Loucy (cell line): ENCODE measurements at regions not wholly inside any gene's neighbourhood (a gene's known extent, or its start where the extent isn't known, plus 50 kb on each side); places are given as distances from the start of the nearest gene placed in this dataset.

Experiments
- H2AFZ ChIP-seq: fragments of 200-600 bp; sonication (generic); 2 replicates; pipeline ENCODE4 v1.6.0; 2016; ENCODE audit warnings: antibody characterized with exemption, mild to moderate bottlenecking, low read length, moderate library complexity
- H3F3A ChIP-seq: fragments of 200-600 bp; 2 replicates; pipeline ENCODE4 v1.6.0; 2016; ENCODE audit warnings: antibody characterized with exemption, low read depth, mild to moderate bottlenecking
- H3K27me3 ChIP-seq: fragments of 200-600 bp; sonication (generic); 2 replicates; pipeline ENCODE4 v1.6.1; 2014; ENCODE audit warnings: low read length, mild to moderate bottlenecking; ENCODE audit not compliant: insufficient read depth, poor library complexity, severe bottlenecking
- H3K36me3 ChIP-seq: fragments of 200-600 bp; sonication (generic); 2 replicates; pipeline ENCODE4 v1.6.1; 2016; ENCODE audit warnings: low read length; ENCODE audit not compliant: insufficient read depth
- H3K4me1 ChIP-seq: fragments of 200-600 bp; sonication (generic); 2 replicates; pipeline ENCODE4 v1.5.1; 2014; ENCODE audit warnings: low read length, mild to moderate bottlenecking; ENCODE audit not compliant: insufficient read depth, poor library complexity, severe bottlenecking
- H3K4me2 ChIP-seq: fragments of 200-600 bp; sonication (generic); 2 replicates; pipeline ENCODE4 v1.6.0; 2014; ENCODE audit warnings: antibody characterized with exemption, low read length, low read depth, mild to moderate bottlenecking; ENCODE audit not compliant: poor library complexity, severe bottlenecking
- H3K4me3 ChIP-seq: fragments of 200-600 bp; sonication (generic); 2 replicates; pipeline ENCODE4 v1.5.1; 2014; ENCODE audit warnings: low read length, mild to moderate bottlenecking, mixed read lengths; ENCODE audit not compliant: poor library complexity, severe bottlenecking
- H3K79me2 ChIP-seq: fragments of 200-600 bp; sonication (generic); 2 replicates; pipeline ENCODE4 v1.6.1; 2014; ENCODE audit warnings: low read length; ENCODE audit not compliant: insufficient read depth
- H3K9ac ChIP-seq: fragments of 200-600 bp; sonication (generic); 2 replicates; pipeline ENCODE4 v1.6.0; 2014; ENCODE audit warnings: mild to moderate bottlenecking, low read depth, low read length, moderate library complexity; ENCODE audit not compliant: poor library complexity, severe bottlenecking
- H3K9me2 ChIP-seq: fragments of 200-600 bp; sonication (generic); replicated peaks from 2 replicates; pipeline ENCODE4 v1.6.1; 2016; ENCODE audit warnings: low read depth, low read length, mixed read lengths
- H3K9me3 ChIP-seq: fragments of 200-600 bp; sonication (generic); 2 replicates; pipeline ENCODE4 v1.6.1; 2014; ENCODE audit warnings: mild to moderate bottlenecking, antibody characterized with exemption, low read length, low read depth; ENCODE audit not compliant: insufficient read depth
- H4K20me1 ChIP-seq: fragments of 200-600 bp; sonication (generic); 2 replicates; pipeline ENCODE4 v1.6.0; 2014; ENCODE audit warnings: antibody characterized with exemption, low read length, mild to moderate bottlenecking; ENCODE audit not compliant: insufficient read depth, poor library complexity, severe bottlenecking
- CTCF ChIP-seq: fragments of 200-600 bp; sonication (generic); conservative IDR thresholded peaks from 2 replicates; pipeline ENCODE4 v1.5.1; 2014; ENCODE audit warnings: mild to moderate bottlenecking, antibody characterized with exemption, low read length
- EZH2phosphoT487 ChIP-seq: fragments of 200-600 bp; IDR thresholded peaks from 2 replicates; pipeline ENCODE4 v1.6.1; 2018; ENCODE audit warnings: antibody characterized with exemption, mild to moderate bottlenecking, moderate library complexity, borderline replicate concordance

- TF ChIP-seq EZH2phosphoT487 (no peak), CTCF (no peak)
- H3K4me3 ChIP-seq, result no peak overlapping the region
- H3K27me3 ChIP-seq, result no peaks in the 10 kb centered on the region
- H2AFZ ChIP-seq, result no peak overlapping the region
- H3F3A ChIP-seq, result no peaks in the 10 kb centered on the region
- no peaks in the 10 kb centered on the region for H3K79me2 ChIP-seq
- H3K9me2 ChIP-seq, result no peaks in the 10 kb centered on the region
- no peaks in the 10 kb centered on the region for H3K4me1 ChIP-seq
- no peak overlapping the region for H3K4me2 ChIP-seq
- no peaks in the 10 kb centered on the region for H4K20me1 ChIP-seq
- H3K9ac ChIP-seq, result no peak overlapping the region
- no peaks in the 10 kb centered on the region for H3K36me3 ChIP-seq
- H3K9me3 ChIP-seq, result no peaks in the 10 kb centered on the region
These were observed 66.6 kb upstream of the IPO9 start for GRCh38 chr1:201762381-201762780.

- Histone ChIP-seq H3F3A (no peaks in the 10 kb centered on the region), H3K4me2 (no peak overlapping the region), H3K27me3 (no peaks in the 10 kb centered on the region), H3K79me2 (no peaks in the 10 kb centered on the region), H2AFZ (no peak overlapping the region), H3K36me3 (no peaks in the 10 kb centered on the region), H3K9me2 (no peaks in the 10 kb centered on the region), H3K4me3 (no peak overlapping the region), H3K9me3 (no peaks in the 10 kb centered on the region), H3K9ac (no peak overlapping the region), H3K4me1 (no peaks in the 10 kb centered on the region), H4K20me1 (no peaks in the 10 kb centered on the region)
- no peak for TF ChIP-seq EZH2phosphoT487
- no peak for TF ChIP-seq CTCF
These were observed 65.4 kb upstream of the IPO9 start for GRCh38 chr1:201763455-201764140.

DNA sequence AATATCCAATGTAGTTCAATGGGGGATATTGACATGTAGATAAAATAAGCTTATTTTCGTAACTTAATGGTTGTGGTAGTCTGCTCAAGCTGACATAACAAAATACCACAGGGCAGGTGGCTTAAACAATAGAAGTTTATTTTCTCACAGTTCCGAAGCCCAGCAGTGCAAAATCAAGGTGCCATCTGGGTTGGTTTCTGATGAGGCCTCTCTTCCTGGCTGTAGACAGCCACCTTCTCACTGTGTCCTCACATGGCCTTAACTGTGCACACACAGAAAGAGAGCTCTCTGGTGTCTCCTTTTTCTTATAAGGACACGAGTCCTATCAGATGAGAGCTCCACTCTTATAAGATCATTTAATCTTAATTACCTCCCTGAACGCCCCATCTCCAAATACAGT is 64.8 kb upstream of the IPO9 start:
- Histone ChIP-seq H3K36me3 (no peaks in the 10 kb centered on the region), H3K27me3 (no peaks in the 10 kb centered on the region), H3K9ac (no peak overlapping the region), H3K4me1 (no peaks in the 10 kb centered on the region), H3K4me2 (no peak overlapping the region), H3K9me3 (no peaks in the 10 kb centered on the region), H4K20me1 (no peaks in the 10 kb centered on the region), H2AFZ (no peak overlapping the region), H3K79me2 (no peaks in the 10 kb centered on the region), H3K9me2 (no peaks in the 10 kb centered on the region), H3K4me3 (no peak overlapping the region), H3F3A (no peaks in the 10 kb centered on the region)
- TF ChIP-seq EZH2phosphoT487 (no peak), CTCF (no peak)
